ENCODE measurements at regions not wholly inside any gene's neighbourhood (a gene's known extent, or its start where the extent isn't known, plus 50 kb on each side); places are given as distances from the start of the nearest gene placed in this dataset.
"Not testable (repeated sequence)": the region's sequence is repeated elsewhere in the genome, so short reads cannot be mapped to it uniquely, and the experiment has no call there.

DNA sequence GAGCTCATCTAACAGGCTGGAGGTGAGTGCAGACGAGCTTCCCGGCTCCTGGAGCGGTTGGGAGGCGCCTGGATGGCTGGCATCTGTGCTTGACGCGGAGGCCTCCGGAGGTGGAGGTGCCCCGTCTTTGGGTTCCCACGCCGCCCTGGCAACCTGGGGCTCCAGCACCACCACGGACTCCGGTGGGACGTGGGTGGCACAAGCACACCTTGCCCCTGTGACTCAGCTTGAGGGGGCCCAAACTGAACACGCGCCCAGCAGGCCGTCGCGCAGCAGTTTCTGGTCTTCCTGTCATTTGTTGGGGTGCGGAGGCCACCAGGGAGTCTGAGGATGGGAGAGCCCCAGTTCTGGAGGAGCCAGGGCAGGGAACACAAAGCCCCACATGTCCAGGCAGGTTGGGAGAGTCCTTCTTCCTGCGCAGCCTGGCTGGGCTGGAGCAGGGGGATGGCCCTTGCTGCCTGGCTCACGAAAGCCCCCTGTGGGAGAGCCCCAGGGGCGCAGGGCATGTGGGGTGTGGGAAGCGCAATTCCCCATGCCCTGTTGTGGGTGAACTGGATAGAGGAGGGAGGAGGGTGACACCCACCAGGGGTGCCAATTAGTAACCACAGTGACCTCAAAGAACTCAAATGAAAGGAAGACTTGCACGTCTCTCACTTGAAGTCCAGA, 1378.6 kb upstream of the DEFB115 start:
- H3K9me3 ChIP-seq (ENCODE audit: control insufficient read depth, low read depth, low read length): peaks cover 82% of the 10 kb centered on the region
- H4K5ac ChIP-seq (ENCODE audit: insufficient read length, low read depth, low read length): no peak overlapping the region
- H2BK12ac ChIP-seq (ENCODE audit: insufficient read length, low read depth, low read length): no peak overlapping the region
- no CpG with 5 or more reads among the region's 24 CpGs for WGBS (ENCODE audit: extremely low coverage, insufficient read length, low lambda C conversion rate)
- H4K91ac ChIP-seq (ENCODE audit: insufficient read length, low read depth, low read length): no peak overlapping the region
- H3K23me2 ChIP-seq (ENCODE audit: insufficient read length, low read depth, low read length, poor library complexity, severe bottlenecking): no peaks in the 10 kb centered on the region
- no peak overlapping the region for H2BK120ac ChIP-seq (ENCODE audit: low read depth, low read length, poor library complexity, severe bottlenecking)
- Mint-ChIP-seq H3K27me3 (ENCODE audit: low read depth) (peaks cover 25% of the 10 kb centered on the region), H3K4me3 (no peak overlapping the region), H3K36me3 (ENCODE audit: insufficient read depth in 1 of 3, low read depth in 3 of 3) (peaks cover 38 to 63% (median 49%) of the 10 kb centered on the region in 3 experiments), H3K27ac (no peak overlapping the region), H3K9me3 (peaks cover 94 to 95% of the 10 kb centered on the region in 2 experiments), H3K4me1 (no peaks in the 10 kb centered on the region)
- H3K27me3 ChIP-seq (ENCODE audit: insufficient read depth, low read length): no peaks in the 10 kb centered on the region
- H3K4me1 ChIP-seq (ENCODE audit: insufficient read depth, low read length): no peaks in the 10 kb centered on the region
- H3K4me2 ChIP-seq (ENCODE audit: insufficient read depth, insufficient read length, low read length): no peak overlapping the region
- H3K4ac ChIP-seq (ENCODE audit: low read depth, low read length): no peak overlapping the region
- no peak overlapping the region for H2BK20ac ChIP-seq (ENCODE audit: low read depth, low read length, poor library complexity, severe bottlenecking)
- H2AFZ ChIP-seq (ENCODE audit: low read length): no peak overlapping the region
- no peak overlapping the region for H3K9ac ChIP-seq (ENCODE audit: extremely low read depth, insufficient read length, low read length)
- H3K79me2 ChIP-seq (ENCODE audit: insufficient read depth, low read length): no peaks in the 10 kb centered on the region
- H2AK5ac ChIP-seq (ENCODE audit: insufficient read length, low read length): no peak overlapping the region
- H3T11ph ChIP-seq (ENCODE audit: low read length): no peak overlapping the region
- TF ChIP-seq, protein P1, sequence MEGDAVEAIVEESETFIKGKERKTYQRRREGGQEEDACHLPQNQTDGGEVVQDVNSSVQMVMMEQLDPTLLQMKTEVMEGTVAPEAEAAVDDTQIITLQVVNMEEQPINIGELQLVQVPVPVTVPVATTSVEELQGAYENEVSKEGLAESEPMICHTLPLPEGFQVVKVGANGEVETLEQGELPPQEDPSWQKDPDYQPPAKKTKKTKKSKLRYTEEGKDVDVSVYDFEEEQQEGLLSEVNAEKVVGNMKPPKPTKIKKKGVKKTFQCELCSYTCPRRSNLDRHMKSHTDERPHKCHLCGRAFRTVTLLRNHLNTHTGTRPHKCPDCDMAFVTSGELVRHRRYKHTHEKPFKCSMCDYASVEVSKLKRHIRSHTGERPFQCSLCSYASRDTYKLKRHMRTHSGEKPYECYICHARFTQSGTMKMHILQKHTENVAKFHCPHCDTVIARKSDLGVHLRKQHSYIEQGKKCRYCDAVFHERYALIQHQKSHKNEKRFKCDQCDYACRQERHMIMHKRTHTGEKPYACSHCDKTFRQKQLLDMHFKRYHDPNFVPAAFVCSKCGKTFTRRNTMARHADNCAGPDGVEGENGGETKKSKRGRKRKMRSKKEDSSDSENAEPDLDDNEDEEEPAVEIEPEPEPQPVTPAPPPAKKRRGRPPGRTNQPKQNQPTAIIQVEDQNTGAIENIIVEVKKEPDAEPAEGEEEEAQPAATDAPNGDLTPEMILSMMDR (conservative IDR thresholded peaks at IDR 0.05): no peak
- H3K18ac ChIP-seq (ENCODE audit: insufficient read length, low read depth, low read length): no peak overlapping the region
- H3K27ac ChIP-seq (ENCODE audit: insufficient read length, low read depth, low read length): no peak overlapping the region
- H3K56ac ChIP-seq (ENCODE audit: insufficient read length, low read depth, low read length): no peak overlapping the region
- no peak overlapping the region for H4K8ac ChIP-seq (replicated peaks; ENCODE audit: insufficient read length, low read depth, low read length)
- no peak overlapping the region for H3K14ac ChIP-seq (ENCODE audit: insufficient read depth, low read length)
- H4K20me1 ChIP-seq (ENCODE audit: control insufficient read depth, insufficient read depth, insufficient read length): no peaks in the 10 kb centered on the region
- H3K79me1 ChIP-seq (ENCODE audit: insufficient read depth, low read depth, low read length, poor library complexity, severe bottlenecking): no peaks in the 10 kb centered on the region
- H2BK15ac ChIP-seq (ENCODE audit: low read depth, low read length): no peak overlapping the region
- H3K23ac ChIP-seq (ENCODE audit: insufficient read length, low read depth, low read length): no peak overlapping the region
- no peak overlapping the region for H2BK5ac ChIP-seq (ENCODE audit: insufficient read length, low read length)
- DNase-seq: no peak

DNA sequence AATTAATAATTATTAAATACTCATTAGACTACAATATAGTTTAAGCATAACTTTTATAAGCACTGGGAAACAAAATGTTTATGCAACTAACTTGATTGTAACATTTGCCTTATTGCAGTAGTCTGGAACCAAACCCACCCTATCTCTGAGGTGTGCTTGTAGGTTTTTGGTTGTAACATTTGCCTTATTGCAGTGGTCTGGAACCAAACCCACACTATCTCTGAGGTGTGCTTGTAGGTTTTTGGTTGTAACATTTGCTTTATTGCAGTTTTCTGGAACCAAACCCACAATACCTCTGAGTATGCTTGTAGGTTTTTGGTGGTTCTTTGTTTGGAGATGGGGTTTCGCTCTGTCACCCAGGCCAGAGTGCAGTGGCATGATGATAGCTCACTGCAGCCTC, 1376.4 kb upstream of the DEFB115 start:
- H3K27me3 ChIP-seq (ENCODE audit: insufficient read depth, low read length); H2AFZ ChIP-seq (ENCODE audit: low read length); H3T11ph ChIP-seq (ENCODE audit: low read length); H4K91ac ChIP-seq (ENCODE audit: insufficient read length, low read depth, low read length); H4K8ac ChIP-seq (replicated peaks; ENCODE audit: insufficient read length, low read depth, low read length); H2BK20ac ChIP-seq (ENCODE audit: low read depth, low read length, poor library complexity, severe bottlenecking); H3K27ac Mint-ChIP-seq; H3K14ac ChIP-seq (ENCODE audit: insufficient read depth, low read length); H3K4me1 ChIP-seq (ENCODE audit: insufficient read depth, low read length); H3K79me1 ChIP-seq (ENCODE audit: insufficient read depth, low read depth, low read length, poor library complexity, severe bottlenecking); H3K4me2 ChIP-seq (ENCODE audit: insufficient read depth, insufficient read length, low read length); H3K18ac ChIP-seq (ENCODE audit: insufficient read length, low read depth, low read length); DNase-seq; H3K4ac ChIP-seq (ENCODE audit: low read depth, low read length); H2AK5ac ChIP-seq (ENCODE audit: insufficient read length, low read length); H2BK12ac ChIP-seq (ENCODE audit: insufficient read length, low read depth, low read length); H3K9ac ChIP-seq (ENCODE audit: extremely low read depth, insufficient read length, low read length); H2BK5ac ChIP-seq (ENCODE audit: insufficient read length, low read length); H3K4me3 Mint-ChIP-seq; H3K27ac ChIP-seq (ENCODE audit: insufficient read length, low read depth, low read length); H3K79me2 ChIP-seq (ENCODE audit: insufficient read depth, low read length); H3K23ac ChIP-seq (ENCODE audit: insufficient read length, low read depth, low read length); H4K5ac ChIP-seq (ENCODE audit: insufficient read length, low read depth, low read length); H2BK15ac ChIP-seq (ENCODE audit: low read depth, low read length); H3K4me1 Mint-ChIP-seq; H2BK120ac ChIP-seq (ENCODE audit: low read depth, low read length, poor library complexity, severe bottlenecking); H4K20me1 ChIP-seq (ENCODE audit: control insufficient read depth, insufficient read depth, insufficient read length); H3K56ac ChIP-seq (ENCODE audit: insufficient read length, low read depth, low read length); H3K23me2 ChIP-seq (ENCODE audit: insufficient read length, low read depth, low read length, poor library complexity, severe bottlenecking): not testable (repeated sequence)
- peaks cover 35 to 58% (median 45%) of the 10 kb centered on the region in 3 experiments for H3K36me3 Mint-ChIP-seq (ENCODE audit: insufficient read depth in 1 of 3, low read depth in 3 of 3)
- H3K27me3 Mint-ChIP-seq (ENCODE audit: low read depth): peaks cover 24% of the 10 kb centered on the region
- H3K9me3 ChIP-seq (ENCODE audit: control insufficient read depth, low read depth, low read length): peaks cover 80% of the 10 kb centered on the region
- no CpG with 5 or more reads among the region's 1 CpG for WGBS (ENCODE audit: extremely low coverage, insufficient read length, low lambda C conversion rate)
- peaks cover 87 to 88% of the 10 kb centered on the region in 2 experiments for H3K9me3 Mint-ChIP-seq

All from H9 (cell line).